Glomerular endothelial cell (primary cell): ENCODE measurements at regions not wholly inside any gene's neighbourhood (a gene's known extent, or its start where the extent isn't known, plus 50 kb on each side); places are given as distances from the start of the nearest gene placed in this dataset.

Source experiments
- DNase-seq: peaks from one replicate; pipeline ENCODE4 v3.0.0-alpha.2; 2011; ENCODE audit warnings: low read depth, low spot score; ENCODE audit errors: extremely low read depth

DNA sequence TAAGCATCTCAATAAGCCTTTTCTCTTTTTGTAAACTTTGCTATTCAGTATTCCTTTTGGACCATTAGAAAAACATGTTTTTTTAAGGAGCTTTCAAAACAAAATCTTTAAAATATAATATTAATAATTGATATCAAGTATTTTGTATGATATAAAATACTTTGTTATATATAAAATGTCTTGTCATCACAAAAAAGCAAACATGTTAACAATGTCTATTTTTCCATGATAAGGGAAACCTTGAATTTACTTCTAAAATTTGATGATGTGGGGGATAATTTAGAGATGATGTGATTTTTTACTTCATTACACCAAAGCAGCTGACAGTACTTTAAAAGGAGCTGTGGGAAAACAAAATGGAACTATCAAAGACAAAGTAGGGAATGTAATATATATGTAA is 887.7 kb downstream of the SI start:
- no peak for DNase-seq

DNA sequence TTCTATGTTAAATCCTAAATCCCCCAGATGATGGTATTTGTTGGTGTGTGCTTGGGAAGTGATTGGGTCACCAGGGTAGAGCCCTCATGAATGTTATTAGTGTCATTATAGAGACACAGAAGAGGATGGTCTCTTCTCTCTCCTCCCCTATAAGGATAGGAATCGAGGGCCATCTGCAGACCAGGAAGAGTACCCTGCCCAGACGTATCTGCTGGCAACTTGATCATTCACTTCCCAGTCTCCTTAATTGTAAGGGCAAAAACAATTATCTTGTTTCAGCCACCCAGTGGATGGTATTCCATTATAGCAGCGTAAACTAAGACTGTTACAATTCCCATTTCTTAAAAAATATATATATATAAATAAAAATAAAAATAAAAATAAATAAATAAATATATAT is 892.2 kb downstream of the SI start:
- no peak for DNase-seq

DNA sequence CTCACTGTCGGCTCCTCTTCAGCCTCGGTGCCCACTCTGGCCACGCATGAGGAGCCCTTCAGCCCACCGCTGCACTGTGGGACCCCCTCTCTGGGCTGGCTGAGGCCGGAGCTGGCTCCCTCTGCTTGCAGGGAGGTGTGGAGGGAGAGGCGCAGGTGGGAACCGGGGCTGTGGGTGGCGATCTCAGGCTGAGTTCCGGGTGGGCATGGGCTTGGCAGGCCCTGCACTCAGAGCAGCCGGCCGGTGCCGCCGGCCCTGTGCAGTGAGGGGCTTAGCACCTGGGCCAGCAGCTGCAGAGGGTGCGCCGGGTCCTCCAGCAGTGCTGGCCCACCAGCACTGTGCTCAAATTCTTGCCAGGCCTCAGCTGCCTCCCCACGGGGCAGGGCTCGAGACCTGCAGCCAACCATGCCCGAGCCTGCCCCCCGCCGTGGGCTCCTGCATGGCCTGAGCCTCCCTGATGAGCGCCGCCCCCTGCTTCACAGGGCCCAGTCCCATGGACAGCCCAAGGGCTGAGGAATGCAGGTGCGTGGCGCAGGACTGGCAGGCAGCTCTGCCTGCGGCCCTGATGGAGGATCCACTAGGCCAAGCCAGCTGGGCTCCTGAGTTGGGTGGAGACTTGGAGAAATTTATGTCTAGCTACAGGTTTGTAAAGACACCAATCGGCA is 899.1 kb downstream of the SI start:
- no peak for DNase-seq

DNA sequence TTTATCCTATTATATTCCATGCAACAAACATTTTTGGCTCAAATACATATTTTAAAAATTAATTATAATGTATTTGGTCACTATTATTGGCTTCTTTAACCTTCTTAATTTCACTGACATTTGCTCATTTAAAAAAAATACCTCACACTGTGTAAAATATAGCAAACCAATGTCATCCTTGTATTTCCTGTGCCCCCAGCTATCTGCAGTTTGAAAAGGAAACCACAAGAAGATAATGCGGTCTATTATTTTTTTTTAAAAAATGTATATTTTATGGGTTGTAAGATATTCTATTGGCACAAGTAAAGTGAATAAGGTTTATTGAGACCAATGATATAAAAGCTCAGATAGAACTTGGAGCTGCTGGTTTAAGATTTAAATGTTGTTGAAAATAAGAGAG is 904.2 kb downstream of the SI start:
- no peak for DNase-seq

DNA sequence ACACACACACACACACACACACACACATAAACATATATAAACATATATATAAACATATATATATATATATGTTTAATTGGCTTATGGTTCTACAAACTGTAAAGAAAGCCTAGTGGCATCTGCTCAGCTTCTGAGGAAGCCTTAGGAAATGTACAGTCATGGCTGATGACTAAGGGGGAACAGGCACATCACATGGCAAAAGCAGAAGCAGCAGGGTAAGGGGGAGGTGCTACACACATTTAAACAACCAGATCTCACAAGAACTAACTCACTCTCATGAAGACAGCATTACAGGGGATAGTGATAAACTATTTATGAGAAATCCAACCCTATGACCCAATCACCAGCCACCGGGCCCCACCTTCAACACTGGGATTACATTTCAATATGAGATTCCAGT is 922.9 kb downstream of the SI start:
- no peak for DNase-seq

DNA sequence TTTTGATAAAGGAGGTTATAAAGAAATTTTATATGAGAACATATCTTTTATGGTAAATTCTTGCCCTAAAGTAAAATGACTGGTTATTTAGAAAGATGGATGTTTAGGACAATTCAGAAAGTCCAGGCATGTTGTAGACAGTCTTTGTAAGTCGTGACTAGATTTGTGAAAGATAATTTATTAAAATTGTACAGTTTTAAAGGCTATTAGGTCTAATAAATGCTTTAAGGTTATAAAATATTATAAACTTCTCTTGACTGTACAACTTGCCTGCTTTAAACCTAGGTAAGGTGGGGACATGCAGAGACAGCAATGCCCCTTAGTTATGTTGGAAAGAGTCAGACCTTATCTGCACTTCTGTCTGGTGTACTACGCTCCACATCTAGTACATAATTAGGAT is 933.5 kb downstream of the SI start:
- no peak for DNase-seq

DNA sequence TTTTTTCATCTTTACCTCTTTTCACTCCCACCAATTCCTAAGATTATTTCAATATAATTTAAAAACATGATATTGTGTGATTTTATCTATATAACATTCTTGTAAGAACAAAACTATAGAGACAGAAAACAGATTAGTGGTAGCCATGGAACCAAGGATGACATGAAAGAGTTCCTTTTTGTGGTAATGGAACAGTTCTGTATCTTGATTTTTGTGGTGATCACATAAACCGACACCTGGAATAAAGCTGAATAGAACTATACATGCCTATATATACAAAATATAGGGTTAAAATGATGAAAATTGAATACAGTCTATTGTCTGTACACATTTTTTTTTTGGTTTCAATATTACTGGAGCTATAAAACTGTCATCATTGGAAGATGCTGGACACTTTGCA is 945.4 kb downstream of the SI start:
- no peak for DNase-seq

DNA sequence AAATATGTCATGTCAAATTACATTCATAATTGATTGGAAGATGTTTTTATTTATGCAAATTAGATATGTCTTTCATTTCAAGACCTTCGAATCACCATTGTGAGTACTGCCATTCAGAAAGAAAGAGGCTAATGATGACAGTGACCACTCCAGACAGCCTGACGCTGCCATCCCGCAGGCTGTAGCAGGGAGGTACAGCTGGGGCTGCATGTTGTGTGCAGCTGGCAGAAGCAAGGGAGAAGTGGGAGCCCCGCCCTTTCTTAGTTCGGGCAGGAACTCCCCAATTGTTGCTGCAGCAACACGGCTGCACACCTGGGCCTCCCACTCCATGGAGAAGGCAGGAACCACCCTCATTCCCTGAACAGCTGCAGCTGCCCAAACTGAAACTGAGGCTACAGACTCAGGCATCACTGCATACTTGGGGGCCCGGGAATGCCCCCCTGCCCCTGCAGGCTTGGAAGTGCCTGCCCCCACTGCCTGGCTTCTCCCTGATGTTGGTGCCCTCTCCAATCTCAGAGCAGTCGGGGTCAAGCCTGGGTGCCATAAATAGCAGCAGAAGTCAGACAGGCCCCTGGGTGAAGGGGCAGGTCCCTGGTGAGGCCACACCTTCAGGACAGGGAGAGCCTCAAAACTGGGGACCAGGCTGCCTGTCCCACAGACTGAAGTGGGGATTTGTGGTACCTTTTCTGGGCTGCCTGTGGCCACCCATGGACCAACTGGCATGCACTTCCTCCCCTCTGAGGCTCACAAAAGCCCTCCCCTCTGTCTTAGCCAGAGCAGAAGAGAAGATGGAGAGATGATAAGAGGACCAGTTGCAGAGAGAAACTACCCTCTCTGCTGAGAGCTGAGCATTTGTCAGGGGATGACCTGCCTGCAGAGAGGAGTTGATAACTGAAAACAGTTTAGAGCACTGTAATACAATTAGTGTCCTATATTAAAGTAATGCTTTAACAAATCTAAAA is 964.6 kb downstream of the SI start:
- no peak for DNase-seq

DNA sequence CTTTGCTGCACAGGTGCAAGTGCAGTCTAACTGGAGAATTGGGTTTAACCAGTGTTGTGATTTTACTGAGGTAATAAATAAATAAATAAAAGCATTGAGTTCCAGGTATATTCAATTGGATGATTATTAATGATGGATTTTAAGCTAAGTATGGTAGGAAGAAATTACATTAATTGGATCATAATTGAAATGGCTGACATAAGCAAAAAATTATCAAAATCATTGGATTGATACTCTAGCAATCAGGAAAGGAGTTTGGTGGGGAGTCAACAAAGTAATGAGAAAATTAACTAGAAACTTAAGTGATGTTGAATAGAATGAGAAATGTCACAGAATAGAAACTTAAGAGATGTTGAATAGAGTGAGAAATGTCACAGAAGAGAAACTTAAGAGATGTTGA is 981.9 kb downstream of the SI start:
- DNase-seq, result no peak

DNA sequence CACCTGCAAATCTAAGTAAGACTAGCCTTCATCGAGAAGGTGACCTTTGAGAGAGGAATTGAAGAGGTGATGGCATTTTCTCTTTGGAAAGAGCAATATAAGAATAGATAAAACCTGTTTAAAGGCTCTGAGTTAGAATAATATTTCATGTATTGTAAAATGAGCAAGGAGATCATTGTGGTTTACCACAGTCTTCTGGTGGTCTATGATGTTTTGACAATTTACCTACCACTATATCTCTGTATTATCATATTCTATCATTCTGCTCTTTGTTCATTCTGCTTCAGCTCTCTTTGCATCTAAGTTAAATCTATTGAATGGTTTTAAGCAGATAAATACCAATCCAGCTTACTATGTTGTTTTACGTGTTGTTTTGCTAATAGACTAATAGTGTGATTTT is 982.3 kb downstream of the SI start:
- no peak for DNase-seq

DNA sequence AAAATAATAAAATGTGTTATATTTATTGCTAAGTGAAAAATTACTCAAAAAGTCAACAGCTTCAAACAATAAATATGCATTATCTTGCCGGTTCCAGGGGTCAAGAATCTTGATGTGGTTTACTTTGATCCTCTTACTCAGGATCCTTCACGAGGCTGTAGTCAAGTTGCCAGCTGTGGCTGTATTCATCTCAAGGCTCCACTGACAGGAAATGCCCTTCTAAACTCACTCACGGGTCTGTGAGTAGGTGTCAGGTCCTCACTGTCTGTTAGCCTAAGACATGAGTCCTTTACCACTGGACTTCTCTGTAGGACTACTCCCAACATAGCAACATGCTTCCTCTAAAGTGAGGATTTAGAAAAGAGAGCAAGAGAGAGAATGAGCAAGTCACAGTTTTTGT is 983.0 kb downstream of the SI start:
- DNase-seq, result no peak

DNA sequence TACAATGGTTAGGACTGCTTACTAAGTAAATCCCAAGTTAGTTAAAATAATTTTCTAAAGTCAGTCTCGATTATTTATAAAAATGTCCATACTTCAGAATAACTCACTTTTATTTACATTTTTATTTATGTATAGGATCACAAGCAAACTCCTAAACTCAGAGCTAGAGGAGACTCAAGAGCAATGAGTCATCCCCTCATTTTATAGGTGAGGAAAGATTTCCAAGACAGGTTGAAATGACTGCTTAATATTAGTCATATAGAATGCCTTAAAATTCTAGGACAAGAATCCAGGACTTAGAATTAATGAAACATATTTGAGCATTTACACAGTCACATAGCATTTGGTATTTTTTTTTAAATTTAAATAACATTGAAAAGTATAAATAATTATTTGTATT is 983.8 kb downstream of the SI start:
- DNase-seq, result no peak

DNA sequence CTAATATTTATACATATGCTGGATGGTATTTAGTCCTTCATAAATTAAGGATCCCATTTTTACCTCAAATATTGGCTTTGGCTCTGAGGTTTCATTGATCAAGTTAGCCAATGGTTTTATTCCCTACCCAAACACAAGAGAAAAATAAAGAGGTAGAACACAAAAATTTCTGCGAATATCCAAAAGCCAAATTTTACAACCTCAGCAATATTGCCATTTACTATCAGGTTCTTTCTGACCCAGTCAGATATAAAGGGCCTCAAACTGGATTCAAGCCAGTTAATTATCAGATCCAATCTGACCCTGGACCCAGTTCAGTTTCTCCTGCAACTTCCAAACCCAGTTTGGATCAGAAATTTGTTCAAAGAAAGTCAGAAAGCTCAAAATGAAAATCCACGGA is 998.1 kb downstream of the SI start:
- DNase-seq, result no peak

DNA sequence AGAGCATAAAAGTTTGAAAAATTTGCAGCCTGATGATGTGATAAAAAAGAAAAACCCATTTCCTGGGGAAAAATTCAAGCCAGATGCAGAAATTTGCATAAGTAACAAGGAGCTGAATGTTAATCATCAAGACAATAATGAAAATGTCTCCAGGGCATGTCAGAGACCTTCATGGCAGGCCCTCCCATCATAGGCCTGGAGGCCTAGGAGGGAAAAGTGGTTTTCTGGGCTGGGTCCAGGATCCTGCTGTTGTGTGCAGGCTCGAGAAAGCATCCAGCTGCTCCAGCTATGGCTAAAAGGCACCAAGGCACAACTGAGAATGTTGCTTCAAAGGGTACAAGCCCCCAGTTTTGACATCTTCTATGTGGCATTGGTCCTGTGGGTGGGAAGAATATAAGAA is 1014.0 kb downstream of the SI start:
- no peak for DNase-seq

DNA sequence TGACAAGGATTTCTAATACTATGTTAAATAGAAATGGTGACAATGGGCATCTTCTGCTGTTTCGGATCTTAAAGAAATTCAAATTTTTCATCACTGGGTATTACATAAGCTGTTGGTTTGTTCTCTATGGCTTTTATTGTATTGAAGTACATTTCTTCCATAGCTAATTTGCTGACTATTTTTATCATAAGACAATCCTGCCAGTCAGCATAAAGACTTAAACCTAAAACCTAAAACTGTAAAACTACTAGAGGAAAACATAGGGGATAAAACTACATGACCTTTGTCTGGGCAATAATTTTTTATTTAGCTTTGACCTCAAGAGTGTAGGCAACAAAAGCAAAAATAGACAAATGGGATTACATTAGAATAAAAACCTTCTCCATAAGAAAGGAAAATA is 1017.4 kb downstream of the SI start:
- no peak for DNase-seq

DNA sequence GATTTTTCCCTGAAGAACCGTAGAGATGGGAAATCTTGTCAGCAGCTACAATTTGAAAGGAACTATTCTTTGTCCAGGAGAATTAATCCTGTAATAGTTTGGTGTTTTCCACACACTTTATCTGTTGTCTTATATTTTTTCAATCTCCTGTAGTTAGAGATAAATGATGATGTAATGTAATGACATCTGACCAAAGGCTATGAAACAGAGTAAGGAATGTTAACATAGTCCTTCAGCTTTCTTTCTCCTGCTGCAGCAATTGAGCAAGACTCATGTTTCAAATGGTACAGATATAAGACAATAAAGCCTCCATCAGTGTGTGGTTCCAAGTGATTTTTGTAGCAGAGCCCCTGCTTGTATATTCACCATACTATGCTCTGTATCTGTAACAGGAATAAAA is 1028.4 kb downstream of the SI start:
- DNase-seq, result no peak

DNA sequence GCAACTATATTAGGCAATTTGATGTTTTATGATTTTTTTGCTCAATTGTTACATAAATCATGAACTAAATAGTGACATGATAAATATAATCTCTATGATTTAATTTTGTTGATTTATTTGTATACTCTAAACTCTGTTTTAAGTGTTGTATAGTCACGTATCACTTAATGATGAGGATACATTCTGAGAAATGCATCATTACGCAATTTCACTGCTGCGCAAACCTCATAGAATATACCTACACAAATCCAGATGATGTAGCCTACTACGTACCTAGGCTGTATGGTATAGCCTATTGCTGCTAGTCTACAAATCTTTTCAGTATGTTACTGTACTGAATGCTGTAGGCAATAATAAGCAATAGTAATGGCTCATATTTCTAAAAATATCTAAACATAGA is 1029.8 kb downstream of the SI start:
- no peak for DNase-seq

DNA sequence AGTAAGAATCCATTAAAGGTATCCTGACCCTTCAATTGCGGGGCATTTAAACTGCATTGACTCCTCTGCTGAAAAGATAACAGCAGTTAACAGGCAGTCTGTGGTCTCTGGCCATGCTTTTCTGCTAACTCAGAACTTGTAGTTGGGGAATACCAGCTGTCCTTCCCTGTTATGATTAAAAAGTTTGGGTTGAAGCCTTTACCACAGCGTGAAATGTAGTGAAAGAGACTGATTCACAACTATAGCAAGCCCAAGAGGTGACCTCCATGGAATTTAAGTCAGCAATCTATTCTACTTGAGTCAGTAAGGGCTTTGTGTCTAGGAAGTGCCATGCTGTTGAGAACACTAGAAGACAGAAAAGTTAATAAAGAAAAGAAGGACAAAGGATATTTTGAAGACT is 1037.3 kb downstream of the SI start:
- no peak for DNase-seq

DNA sequence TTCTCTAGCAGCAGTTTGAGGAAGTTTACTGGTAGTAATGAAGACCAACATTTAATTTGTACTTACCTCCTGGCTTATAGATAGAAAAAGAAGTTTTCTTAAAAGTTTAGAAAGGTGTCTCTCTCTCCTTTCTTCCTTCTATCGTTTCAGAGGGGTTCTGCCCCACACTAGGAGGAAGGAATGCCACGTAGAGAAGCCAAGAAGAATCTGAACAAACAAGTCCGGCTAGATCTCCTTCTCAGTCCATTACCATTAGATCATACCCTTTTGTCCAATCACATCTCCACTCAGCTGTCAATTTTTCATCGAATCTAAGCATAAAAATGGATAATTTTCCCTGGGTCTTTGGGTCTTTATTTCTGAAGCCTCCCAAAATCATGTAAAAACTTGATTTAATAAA is 1048.1 kb downstream of the SI start:
- no peak for DNase-seq

DNA sequence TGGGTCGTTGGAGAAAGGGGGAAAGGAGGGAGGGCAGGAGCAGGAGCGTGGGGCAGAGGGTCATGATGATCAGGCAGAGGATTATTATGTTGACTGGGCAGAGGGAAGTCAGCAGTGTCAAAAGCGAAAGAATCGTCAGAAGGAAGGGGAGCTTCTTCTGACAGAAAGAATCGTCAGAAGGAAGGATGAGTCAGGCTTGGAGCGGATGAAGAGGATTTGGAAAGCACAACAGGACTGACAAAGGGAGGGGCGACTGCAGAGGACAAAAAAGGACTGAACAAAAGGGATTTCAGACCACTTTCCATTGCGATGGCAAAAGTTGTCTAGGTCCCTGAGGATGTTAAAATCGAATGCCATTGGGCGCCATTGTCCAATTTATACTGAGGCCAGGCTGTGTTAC is 1053.5 kb downstream of the SI start:
- DNase-seq, result no peak

DNA sequence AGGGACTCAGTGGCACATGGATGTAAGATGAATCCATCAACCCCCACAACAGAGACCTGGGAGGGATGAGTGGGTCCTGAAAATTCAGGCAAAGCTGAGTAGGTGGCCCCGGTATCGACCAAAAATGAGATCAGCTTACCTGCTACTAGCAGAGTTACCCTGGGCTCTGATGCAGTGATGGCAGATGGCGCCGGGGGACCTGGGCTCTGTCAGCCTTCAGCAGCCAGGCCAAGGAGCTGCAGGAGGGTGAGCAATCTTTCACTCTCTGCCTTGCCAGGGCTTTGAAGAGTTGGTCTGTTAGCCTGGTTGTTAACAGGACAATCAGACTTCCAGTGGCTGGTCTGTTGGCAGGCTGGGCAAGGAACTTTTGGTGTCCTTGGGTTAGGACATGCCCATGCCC is 1054.8 kb downstream of the SI start:
- no peak for DNase-seq

DNA sequence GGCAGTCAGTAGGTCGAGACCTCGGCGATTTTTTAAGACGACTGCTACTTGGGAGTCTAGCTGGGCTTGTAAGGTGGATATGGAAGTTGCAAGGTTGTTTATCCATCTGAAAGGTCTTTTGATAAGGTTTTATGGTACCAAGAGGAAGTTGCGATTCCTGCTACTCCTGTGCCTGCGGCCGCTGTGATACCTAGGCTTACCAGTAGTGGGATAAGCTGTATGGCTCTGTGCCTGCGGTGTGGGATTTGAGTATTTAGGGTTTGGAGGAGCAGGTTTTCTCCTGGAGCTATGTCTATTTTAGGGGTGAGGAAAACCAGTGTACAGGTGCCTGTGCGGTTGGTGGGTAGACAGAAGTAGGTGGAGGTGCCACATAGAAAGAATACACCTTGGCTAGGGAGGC is 1059.8 kb downstream of the SI start:
- no peak for DNase-seq
